ENCODE measurements at regions not wholly inside any gene's neighbourhood (a gene's known extent, or its start where the extent isn't known, plus 50 kb on each side); places are given as distances from the start of the nearest gene placed in this dataset.

DNA sequence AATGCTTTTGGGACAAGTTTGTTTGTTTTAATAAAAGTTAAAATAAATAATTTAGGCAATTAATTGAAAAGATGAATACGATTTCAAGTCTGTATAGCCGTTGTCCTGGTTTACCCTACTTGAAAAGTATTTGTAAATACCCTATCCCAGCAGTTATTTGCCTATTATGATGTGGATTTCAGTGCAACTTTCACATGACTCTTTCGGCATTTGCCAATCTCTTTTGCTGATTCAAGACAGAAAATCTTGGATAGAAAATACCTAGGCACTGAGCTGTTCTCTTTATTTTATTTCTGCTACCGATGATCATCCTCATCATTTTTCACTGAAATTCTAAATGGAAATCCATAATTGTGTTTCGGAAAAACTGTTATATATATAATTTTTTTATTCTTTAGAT, 125.9 kb upstream of the FZD8 start:
- Histone ChIP-seq H3K4me2 (replicated peaks; ENCODE audit: low read depth, low read length, poor library complexity, severe bottlenecking) (no peak overlapping the region), H3K9ac (ENCODE audit: low read length) (no peak overlapping the region), H3K36me3 (replicated peaks in 1 of 2; ENCODE audit: control extremely low read depth in 1 of 2, control insufficient read depth in 1 of 2, extremely low read depth in 1 of 2, insufficient read depth in 2 of 2, low read length in 1 of 2) (no peaks in the 10 kb centered on the region), H3K4me1 (ENCODE audit: control insufficient read depth in 2 of 2, insufficient read depth in 2 of 2, low read length in 2 of 2) (no peaks in the 10 kb centered on the region), H2AFZ (ENCODE audit: insufficient read depth, low read depth, low read length, poor library complexity, severe bottlenecking) (no peak overlapping the region), H3K79me2 (ENCODE audit: control insufficient read depth, insufficient read depth, low read length) (no peaks in the 10 kb centered on the region), H3K9me3 (ENCODE audit: control extremely low read depth in 1 of 3, control insufficient read depth in 2 of 3, insufficient read depth in 1 of 3, low read length in 2 of 3) (peaks cover 0 to 6% (median 0%) of the 10 kb centered on the region in 3 donors), H3K4me3 (ENCODE audit: control extremely low read depth in 1 of 5, extremely low read depth in 1 of 5, insufficient read depth in 1 of 5, low read depth in 2 of 5, low read length in 4 of 5) (no peak overlapping the region), H3K27ac (ENCODE audit: low read length in 2 of 2) (no peak overlapping the region), H3K27me3 (replicated peaks in 1 of 4; ENCODE audit: control extremely low read depth in 1 of 4, control insufficient read depth in 3 of 4, insufficient read depth in 4 of 4, low read length in 3 of 4) (peaks cover 0 to 4% (median 0%) of the 10 kb centered on the region in 4 experiments), H4K20me1 (ENCODE audit: control insufficient read depth, insufficient read depth, low read length, poor library complexity, severe bottlenecking) (no peaks in the 10 kb centered on the region)
- H3K4me3 Mint-ChIP-seq: no peak overlapping the region
- intact Hi-C loops (cut with micrococcal nuclease): no loop called here
- no peak for TF ChIP-seq EZH2 (IDR thresholded peaks at IDR 0.05; ENCODE audit: borderline replicate concordance, insufficient read depth, low read depth, low read length, poor library complexity, severe bottlenecking)
- TF ChIP-seq, protein P1, sequence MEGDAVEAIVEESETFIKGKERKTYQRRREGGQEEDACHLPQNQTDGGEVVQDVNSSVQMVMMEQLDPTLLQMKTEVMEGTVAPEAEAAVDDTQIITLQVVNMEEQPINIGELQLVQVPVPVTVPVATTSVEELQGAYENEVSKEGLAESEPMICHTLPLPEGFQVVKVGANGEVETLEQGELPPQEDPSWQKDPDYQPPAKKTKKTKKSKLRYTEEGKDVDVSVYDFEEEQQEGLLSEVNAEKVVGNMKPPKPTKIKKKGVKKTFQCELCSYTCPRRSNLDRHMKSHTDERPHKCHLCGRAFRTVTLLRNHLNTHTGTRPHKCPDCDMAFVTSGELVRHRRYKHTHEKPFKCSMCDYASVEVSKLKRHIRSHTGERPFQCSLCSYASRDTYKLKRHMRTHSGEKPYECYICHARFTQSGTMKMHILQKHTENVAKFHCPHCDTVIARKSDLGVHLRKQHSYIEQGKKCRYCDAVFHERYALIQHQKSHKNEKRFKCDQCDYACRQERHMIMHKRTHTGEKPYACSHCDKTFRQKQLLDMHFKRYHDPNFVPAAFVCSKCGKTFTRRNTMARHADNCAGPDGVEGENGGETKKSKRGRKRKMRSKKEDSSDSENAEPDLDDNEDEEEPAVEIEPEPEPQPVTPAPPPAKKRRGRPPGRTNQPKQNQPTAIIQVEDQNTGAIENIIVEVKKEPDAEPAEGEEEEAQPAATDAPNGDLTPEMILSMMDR (IDR thresholded peaks at IDR 0.05): no peak
- POLR2A ChIA-PET: no interaction called here
- no CpG with 5 or more reads among the region's 5 CpGs for WGBS (ENCODE audit: insufficient coverage)
- H3K27me3 Mint-ChIP-seq: peaks cover 15% of the 10 kb centered on the region
- H3K27ac Mint-ChIP-seq: no peak overlapping the region
- no peak for DNase-seq
- no peaks in the 10 kb centered on the region for H3K9me3 Mint-ChIP-seq (ENCODE audit: insufficient read depth)
- ATAC-seq (ENCODE audit: low read depth): no peak
- H3K4me1 Mint-ChIP-seq: no peaks in the 10 kb centered on the region
- CTCF ChIA-PET: no interaction called here

DNA sequence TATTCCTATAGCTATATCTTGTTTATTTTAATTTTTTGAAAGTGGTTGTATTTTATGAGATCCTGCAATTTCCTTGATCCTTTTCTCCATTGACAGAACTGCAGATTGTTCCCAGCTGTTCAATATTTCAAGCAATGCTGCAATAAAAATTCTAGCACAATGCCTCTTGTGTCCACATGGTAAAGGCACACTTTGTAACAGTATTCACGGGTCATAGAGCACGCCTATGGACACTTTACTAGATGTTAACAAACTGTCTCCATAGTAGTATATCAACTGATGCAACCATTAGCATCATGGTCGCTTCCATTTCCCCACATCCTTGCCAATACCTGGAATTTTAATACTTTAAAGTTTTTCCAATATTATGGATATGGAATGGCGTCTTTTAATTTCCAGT, 123.9 kb upstream of the FZD8 start:
- Histone ChIP-seq H3K27me3 (replicated peaks in 1 of 4; ENCODE audit: control extremely low read depth in 1 of 4, control insufficient read depth in 3 of 4, insufficient read depth in 4 of 4, low read length in 3 of 4) (peaks cover 0 to 4% (median 0%) of the 10 kb centered on the region in 4 experiments), H3K4me2 (replicated peaks; ENCODE audit: low read depth, low read length, poor library complexity, severe bottlenecking) (no peak overlapping the region), H3K36me3 (replicated peaks in 1 of 2; ENCODE audit: control extremely low read depth in 1 of 2, control insufficient read depth in 1 of 2, extremely low read depth in 1 of 2, insufficient read depth in 2 of 2, low read length in 1 of 2) (no peaks in the 10 kb centered on the region), H3K27ac (ENCODE audit: low read length in 2 of 2) (no peak overlapping the region), H3K9ac (ENCODE audit: low read length) (no peak overlapping the region), H3K4me1 (ENCODE audit: control insufficient read depth in 2 of 2, insufficient read depth in 2 of 2, low read length in 2 of 2) (no peaks in the 10 kb centered on the region), H3K79me2 (ENCODE audit: control insufficient read depth, insufficient read depth, low read length) (no peaks in the 10 kb centered on the region), H2AFZ (ENCODE audit: insufficient read depth, low read depth, low read length, poor library complexity, severe bottlenecking) (no peak overlapping the region), H4K20me1 (ENCODE audit: control insufficient read depth, insufficient read depth, low read length, poor library complexity, severe bottlenecking) (no peaks in the 10 kb centered on the region), H3K9me3 (ENCODE audit: control extremely low read depth in 1 of 3, control insufficient read depth in 2 of 3, insufficient read depth in 1 of 3, low read length in 2 of 3) (peaks cover 0 to 4% (median 0%) of the 10 kb centered on the region in 3 donors), H3K4me3 (ENCODE audit: control extremely low read depth in 1 of 5, extremely low read depth in 1 of 5, insufficient read depth in 1 of 5, low read depth in 2 of 5, low read length in 4 of 5) (no peak overlapping the region)
- ChIA-PET POLR2A (no interaction called here), CTCF (no interaction called here)
- ATAC-seq (ENCODE audit: low read depth) (no peak), DNase-seq (no peak)
- Mint-ChIP-seq H3K4me3 (no peak overlapping the region), H3K27me3 (peaks cover 7% of the 10 kb centered on the region), H3K9me3 (ENCODE audit: insufficient read depth) (no peaks in the 10 kb centered on the region), H3K27ac (no peak overlapping the region), H3K4me1 (no peaks in the 10 kb centered on the region)
- intact Hi-C loops (cut with micrococcal nuclease): no loop called here
- 80% methylated on average over 1 of the region's 4 CpGs for WGBS (ENCODE audit: insufficient coverage)
- TF ChIP-seq, protein P1 (IDR thresholded peaks at IDR 0.05): no peak
- no peak for TF ChIP-seq EZH2 (IDR thresholded peaks at IDR 0.05; ENCODE audit: borderline replicate concordance, insufficient read depth, low read depth, low read length, poor library complexity, severe bottlenecking)

Data from B cell (primary cell).